A549 (cell line): ENCODE measurements at regions not wholly inside any gene's neighbourhood (a gene's known extent, or its start where the extent isn't known, plus 50 kb on each side); places are given as distances from the start of the nearest gene placed in this dataset.

Source experiments
- ATAC-seq, 2 experiments: fragments of 200-7000 bp in 1 of 2; fragments of >200 bp in 1 of 2; cut with Nextera tagmentation in 1 of 2; cut with Tn5 transposase in 1 of 2; 3 replicates each; pipeline versions ENCODE4 v1.8.0 to v1.9.1; 2018 to 2020; ENCODE audit warnings: mild to moderate bottlenecking in 1 of 2, moderate library complexity in 1 of 2
- CTCF ChIA-PET: fragments of 300-600 bp; sonication (Branson Sonifier 250); formaldehyde crosslinking; extraction: SDS; loops from one replicate; lab custom pipeline; 2021; ENCODE audit warnings: antibody characterized with exemption, inconsistent platforms; lab: Yijun Ruan, JAX
- POLR2A ChIA-PET: fragments of 350-600 bp; formaldehyde crosslinking; extraction: SDS; loops from one replicate; lab custom pipeline; 2021; ENCODE audit warnings: antibody characterized with exemption, inconsistent platforms; lab: Yijun Ruan, JAX
- DNase-seq, 2 experiments: peaks; one replicate each; pipeline versions ENCODE4 v3.0.0 to v3.0.0-alpha.2; 2011 to 2016; ENCODE audit warnings: low read depth in 1 of 2, low spot score in 1 of 2
- FAIRE-seq: peaks from 2 replicates; lab custom pipeline; 2011; peaks lifted over from hg19 to GRCh38; lab: Jason Lieb, UNC
- H3K27ac ChIP-seq, 2 experiments: fragments of >200 bp; sonication (Bioruptor Twin); formaldehyde crosslinking; 3 replicates each; pipeline ENCODE4 v1.5.1; 2016 to 2017
- H3K4me1 ChIP-seq: fragments of >200 bp; sonication (Bioruptor Twin); formaldehyde crosslinking; 3 replicates; pipeline ENCODE4 v1.6.1; 2016
- H3K4me2 ChIP-seq: fragments of >200 bp; sonication (Bioruptor Twin); formaldehyde crosslinking; 3 replicates; pipeline ENCODE4 v1.6.1; 2016
- H3K4me3 ChIP-seq: fragments of >200 bp; sonication (Bioruptor Twin); formaldehyde crosslinking; 3 replicates; pipeline ENCODE4 v1.5.1; 2016
- H3K9me3 ChIP-seq: fragments of >200 bp; sonication (Bioruptor Twin); formaldehyde crosslinking; 3 replicates; pipeline ENCODE4 v1.6.1; 2016
- CBX8 ChIP-seq: fragments of 200-600 bp; sonication (generic); IDR thresholded peaks from 2 replicates; pipeline ENCODE4 v1.6.1; 2016
- CEBPB ChIP-seq, 2 experiments: fragments of >200 bp in 1 of 2; sonication (Bioruptor Twin) in 1 of 2; formaldehyde crosslinking in 1 of 2; IDR thresholded peaks; 2 replicates each; pipeline ENCODE4 v1.6.1; 2012 to 2016
- CHD2 ChIP-seq: fragments of 150-350 bp; IDR thresholded peaks from 2 replicates; pipeline ENCODE4 v1.6.1; 2014; ENCODE audit warnings: low read length; ENCODE audit not compliant: partially characterized antibody
- CTCF ChIP-seq: fragments of >200 bp; sonication (Bioruptor Twin); formaldehyde crosslinking; IDR thresholded peaks from 3 replicates; pipeline ENCODE4 v1.5.1; 2016
- EHF ChIP-seq: fragments of 250-450 bp; sonication (Bioruptor Pico); IDR thresholded peaks from 2 replicates; pipeline ENCODE4 v1.5.0; 2020; ENCODE audit warnings: mild to moderate bottlenecking
- ELK1 ChIP-seq: fragments of 150-350 bp; IDR thresholded peaks from 2 replicates; pipeline ENCODE4 v1.6.1; 2014; ENCODE audit warnings: low read depth, mild to moderate bottlenecking, low read length
- EP300 ChIP-seq, 2 experiments: fragments of >200 bp; sonication (Bioruptor Twin); formaldehyde crosslinking; IDR thresholded peaks; 2 replicates in 1 of 2; 3 replicates in 1 of 2; pipeline ENCODE4 v1.6.1; 2016 to 2017
- ESRRA ChIP-seq: fragments of 150-350 bp; IDR thresholded peaks from 2 replicates; pipeline ENCODE4 v1.6.1; 2014; ENCODE audit warnings: mild to moderate bottlenecking, low read length, borderline replicate concordance
- FOSL2 ChIP-seq, 2 experiments: fragments of 450-650 bp in 1 of 2; fragments of >200 bp in 1 of 2; sonication (Bioruptor Twin) in 1 of 2; formaldehyde crosslinking; IDR thresholded peaks; 2 replicates each; pipeline versions ENCODE4 v1.5.0 to v1.6.1; 2016 to 2020; ENCODE audit warnings: mild to moderate bottlenecking in 1 of 2, moderate library complexity in 1 of 2
- HEYL ChIP-seq: fragments of 250-450 bp; sonication (Bioruptor Pico); IDR thresholded peaks from 2 replicates; pipeline ENCODE4 v1.8.0; 2021; ENCODE audit warnings: mild to moderate bottlenecking, moderate library complexity
- HOXB13 ChIP-seq: fragments of 250-450 bp; sonication (Bioruptor Pico); IDR thresholded peaks from 2 replicates; pipeline ENCODE4 v1.5.0; 2020; ENCODE audit warnings: low read depth, mild to moderate bottlenecking, moderate library complexity
- KDM1A ChIP-seq: fragments of 200-600 bp; sonication (generic); IDR thresholded peaks from 2 replicates; pipeline ENCODE4 v1.6.1; 2016; ENCODE audit warnings: low read depth, mild to moderate bottlenecking
- MAFK ChIP-seq: fragments of 450-650 bp; IDR thresholded peaks from 2 replicates; pipeline ENCODE4 v1.6.1; 2014; ENCODE audit not compliant: partially characterized antibody
- MAZ ChIP-seq: fragments of 150-350 bp; IDR thresholded peaks from 2 replicates; pipeline ENCODE4 v1.6.1; 2014; ENCODE audit warnings: antibody characterized with exemption, low read depth, low read length, borderline replicate concordance
- NR3C1 ChIP-seq: fragments of >200 bp; sonication (Bioruptor Twin); formaldehyde crosslinking; IDR thresholded peaks from 3 replicates; pipeline ENCODE4 v1.6.1; 2017
- RARB ChIP-seq: fragments of 250-450 bp; sonication (Bioruptor Pico); IDR thresholded peaks from 2 replicates; pipeline ENCODE4 v1.8.0; 2021; ENCODE audit warnings: mild to moderate bottlenecking, moderate library complexity
- RCOR1 ChIP-seq: fragments of 150-350 bp; IDR thresholded peaks from 2 replicates; pipeline ENCODE4 v1.6.1; 2014; ENCODE audit warnings: antibody characterized with exemption, low read length, low read depth
- SREBF2 ChIP-seq: fragments of 450-650 bp; IDR thresholded peaks from 2 replicates; pipeline ENCODE4 v1.6.1; 2014; ENCODE audit warnings: mild to moderate bottlenecking, moderate library complexity
- TP53 ChIP-seq: fragments of 250-450 bp; sonication (Bioruptor Pico); IDR thresholded peaks from 2 replicates; pipeline ENCODE4 v1.5.0; 2021; ENCODE audit warnings: mild to moderate bottlenecking, moderate library complexity
- USF2 ChIP-seq: fragments of 450-650 bp; IDR thresholded peaks from 2 replicates; pipeline ENCODE4 v1.6.1; 2014; ENCODE audit warnings: antibody characterized with exemption
- WGBS: methylation state at CpG from one replicate; pipeline ENCODE4 v1.1.6; 2017; ENCODE audit errors: missing lambda C conversion rate; 5-methylcytosine and 5-hydroxymethylcytosine counted together
- TF ChIP-seq, protein P1 (sequence below): IDR thresholded peaks from 2 replicates; pipeline ENCODE4 v1.6.1; 2012; ENCODE audit warnings: low read depth, borderline replicate concordance
- TF ChIP-seq, protein P2 (sequence below): fragments of >200 bp; sonication (Bioruptor Twin); formaldehyde crosslinking; IDR thresholded peaks from 2 replicates; pipeline ENCODE4 v1.6.1; 2016
- TF ChIP-seq, protein P3 (sequence below): fragments of 200-600 bp; sonication (generic); IDR thresholded peaks from 2 replicates; pipeline ENCODE4 v1.6.1; 2016; ENCODE audit warnings: antibody characterized with exemption, mild to moderate bottlenecking, moderate library complexity

DNA sequence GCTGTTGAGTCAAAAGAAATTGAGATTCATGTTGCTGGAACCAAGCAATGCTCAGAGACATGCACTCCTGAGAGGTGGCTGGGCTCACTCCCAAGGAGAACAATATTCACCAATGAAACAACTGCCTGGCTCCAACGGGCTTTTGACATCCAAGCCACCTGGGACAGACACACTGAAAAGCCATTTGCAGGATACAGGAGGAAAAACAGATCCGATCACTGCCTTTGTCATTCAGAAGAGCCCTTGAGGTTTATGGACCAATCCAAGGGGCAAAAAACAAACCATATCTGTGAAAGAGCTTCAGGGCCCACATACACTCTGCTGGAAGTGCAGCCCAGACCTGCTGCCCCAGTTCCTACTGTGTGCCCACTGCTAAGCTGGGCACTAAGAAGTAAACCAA is 277.5 kb downstream of the NUAK1 start:
- H3K4me2 ChIP-seq: no peak overlapping the region
- DNase-seq: no peak
- 45% methylated on average over 2 of the region's 2 CpGs for WGBS
- ATAC-seq: no peak
- no peak for FAIRE-seq
- CTCF ChIA-PET: interaction anchor here (0.9 to 1.0 kb wide), 2 partner anchors 275 to 283 kb away, joined by 3 read pairs; no protein-coding TSS in a partner anchor
- POLR2A ChIA-PET: no interaction called here
- peaks cover 3% of the 10 kb centered on the region; the same call in 1 of the 3 replicates for H3K9me3 ChIP-seq
- no peak overlapping the region for H3K4me3 ChIP-seq
- no peak for TF ChIP-seq KDM1A
- no peak for TF ChIP-seq CTCF
- TF ChIP-seq CBX8: no peak
- TF ChIP-seq TP53: no peak
- TF ChIP-seq USF2: no peak
- no peak for TF ChIP-seq EP300 (IDR thresholded peaks at IDR 0.05)
- no peak for TF ChIP-seq ESRRA
- TF ChIP-seq RCOR1: no peak
- TF ChIP-seq MAFK: no peak
- no peak for TF ChIP-seq SREBF2
- TF ChIP-seq HEYL (CRISPR knock-in tag): no peak
- no peak for TF ChIP-seq FOSL2 (IDR thresholded peaks at IDR 0.05)
- no peak for TF ChIP-seq FOSL2 (CRISPR knock-in tag; IDR thresholded peaks at IDR 0.05)
- TF ChIP-seq NR3C1: no peak
- TF ChIP-seq EHF: no peak
- H3K27ac ChIP-seq: no peak overlapping the region
- no peaks in the 10 kb centered on the region for H3K4me1 ChIP-seq

DNA sequence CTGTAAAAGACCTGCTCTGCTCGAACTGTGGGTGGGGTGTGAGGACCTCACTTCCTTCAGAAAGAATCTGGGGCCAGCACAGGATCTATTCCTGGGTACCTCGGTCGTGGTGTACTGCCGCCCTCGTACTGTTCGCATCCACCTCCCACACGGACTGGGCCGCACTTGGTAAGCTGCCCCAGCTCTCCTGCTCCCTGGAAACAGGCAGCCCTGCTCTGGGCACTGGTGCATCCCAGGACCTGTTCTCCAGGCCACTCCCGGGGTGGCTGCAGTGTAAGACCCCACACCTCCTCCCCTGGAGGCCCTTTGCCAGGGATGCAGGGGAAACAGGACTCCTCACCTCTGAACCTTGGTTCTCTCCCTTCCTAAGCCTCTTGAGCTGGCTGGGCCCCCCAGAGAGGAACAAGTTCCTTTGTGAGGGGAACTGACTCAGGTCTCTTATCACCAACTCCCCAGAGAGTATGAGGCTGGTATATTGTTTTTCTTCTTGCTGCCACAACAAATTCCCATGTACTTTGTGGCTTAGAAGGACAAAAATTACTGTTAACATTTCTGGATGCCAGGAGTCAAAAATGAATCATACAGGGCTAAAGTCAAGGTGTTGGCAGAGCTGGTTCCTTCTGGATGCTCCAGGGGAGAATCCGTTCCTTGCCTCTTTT is 276.5 kb downstream of the NUAK1 start:
- no peak overlapping the region for H3K4me2 ChIP-seq
- H3K9me3 ChIP-seq: peaks cover under 1% of the 10 kb centered on the region; the same call in 1 of the 3 replicates
- FAIRE-seq (no peak), ATAC-seq (no peak), DNase-seq (no peak)
- H3K4me1 ChIP-seq: no peaks in the 10 kb centered on the region
- ChIA-PET POLR2A (no interaction called here), CTCF (interaction anchor here (1.1 kb wide), 1 partner anchor 8 kb away, joined by 3 read pairs; no protein-coding TSS in a partner anchor)
- no peak overlapping the region for H3K4me3 ChIP-seq
- TF ChIP-seq CBX8 (no peak), RARB (CRISPR knock-in tag) (no peak)
- no peak overlapping the region for H3K27ac ChIP-seq
- WGBS: 75% methylated on average over 9 of the region's 10 CpGs

DNA sequence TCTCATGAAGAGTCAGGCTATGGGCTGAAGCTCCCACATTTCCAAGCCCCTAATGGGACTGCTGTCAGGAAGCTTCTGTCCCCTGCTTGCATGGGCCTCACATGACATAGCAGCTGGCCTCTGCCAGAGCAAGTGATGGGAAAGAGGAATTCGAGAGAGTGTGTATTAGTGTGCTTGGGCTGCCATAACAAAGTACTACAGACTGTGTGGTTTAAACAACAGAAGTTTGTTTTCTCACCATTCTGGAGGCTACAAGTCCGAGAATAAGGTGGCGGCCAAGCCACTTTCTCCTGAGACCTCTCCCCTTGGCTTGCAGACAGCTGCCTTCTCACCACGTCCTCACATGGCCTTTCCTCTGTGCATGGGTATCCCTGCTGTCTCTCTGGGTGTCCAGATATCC is 274.4 kb downstream of the NUAK1 start:
- ChIA-PET CTCF (interaction anchor here (1.2 kb wide), 1 partner anchor 272 kb away, joined by 3 read pairs; no protein-coding TSS in a partner anchor), POLR2A (no interaction called here)
- DNase-seq (no peak), ATAC-seq (no peak), FAIRE-seq (no peak)
- Histone ChIP-seq H3K4me1 (no peaks in the 10 kb centered on the region), H3K27ac (no peak overlapping the region), H3K4me3 (no peak overlapping the region), H3K9me3 (no peaks in the 10 kb centered on the region), H3K4me2 (no peak overlapping the region)
- WGBS: 61% methylated on average over 4 of the region's 4 CpGs
- TF ChIP-seq CTCF (no peak), MAFK (no peak), MAZ (no peak), CEBPB (IDR thresholded peaks at IDR 0.05) (no peak), ELK1 (no peak), HOXB13 (no peak), CHD2 (no peak), HEYL (CRISPR knock-in tag) (no peak)
- TF ChIP-seq, protein P1, sequence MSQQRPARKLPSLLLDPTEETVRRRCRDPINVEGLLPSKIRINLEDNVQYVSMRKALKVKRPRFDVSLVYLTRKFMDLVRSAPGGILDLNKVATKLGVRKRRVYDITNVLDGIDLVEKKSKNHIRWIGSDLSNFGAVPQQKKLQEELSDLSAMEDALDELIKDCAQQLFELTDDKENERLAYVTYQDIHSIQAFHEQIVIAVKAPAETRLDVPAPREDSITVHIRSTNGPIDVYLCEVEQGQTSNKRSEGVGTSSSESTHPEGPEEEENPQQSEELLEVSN: no peak
- TF ChIP-seq, protein P2, sequence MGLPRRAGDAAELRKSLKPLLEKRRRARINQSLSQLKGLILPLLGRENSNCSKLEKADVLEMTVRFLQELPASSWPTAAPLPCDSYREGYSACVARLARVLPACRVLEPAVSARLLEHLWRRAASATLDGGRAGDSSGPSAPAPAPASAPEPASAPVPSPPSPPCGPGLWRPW: no peak
- TF ChIP-seq, protein P3, sequence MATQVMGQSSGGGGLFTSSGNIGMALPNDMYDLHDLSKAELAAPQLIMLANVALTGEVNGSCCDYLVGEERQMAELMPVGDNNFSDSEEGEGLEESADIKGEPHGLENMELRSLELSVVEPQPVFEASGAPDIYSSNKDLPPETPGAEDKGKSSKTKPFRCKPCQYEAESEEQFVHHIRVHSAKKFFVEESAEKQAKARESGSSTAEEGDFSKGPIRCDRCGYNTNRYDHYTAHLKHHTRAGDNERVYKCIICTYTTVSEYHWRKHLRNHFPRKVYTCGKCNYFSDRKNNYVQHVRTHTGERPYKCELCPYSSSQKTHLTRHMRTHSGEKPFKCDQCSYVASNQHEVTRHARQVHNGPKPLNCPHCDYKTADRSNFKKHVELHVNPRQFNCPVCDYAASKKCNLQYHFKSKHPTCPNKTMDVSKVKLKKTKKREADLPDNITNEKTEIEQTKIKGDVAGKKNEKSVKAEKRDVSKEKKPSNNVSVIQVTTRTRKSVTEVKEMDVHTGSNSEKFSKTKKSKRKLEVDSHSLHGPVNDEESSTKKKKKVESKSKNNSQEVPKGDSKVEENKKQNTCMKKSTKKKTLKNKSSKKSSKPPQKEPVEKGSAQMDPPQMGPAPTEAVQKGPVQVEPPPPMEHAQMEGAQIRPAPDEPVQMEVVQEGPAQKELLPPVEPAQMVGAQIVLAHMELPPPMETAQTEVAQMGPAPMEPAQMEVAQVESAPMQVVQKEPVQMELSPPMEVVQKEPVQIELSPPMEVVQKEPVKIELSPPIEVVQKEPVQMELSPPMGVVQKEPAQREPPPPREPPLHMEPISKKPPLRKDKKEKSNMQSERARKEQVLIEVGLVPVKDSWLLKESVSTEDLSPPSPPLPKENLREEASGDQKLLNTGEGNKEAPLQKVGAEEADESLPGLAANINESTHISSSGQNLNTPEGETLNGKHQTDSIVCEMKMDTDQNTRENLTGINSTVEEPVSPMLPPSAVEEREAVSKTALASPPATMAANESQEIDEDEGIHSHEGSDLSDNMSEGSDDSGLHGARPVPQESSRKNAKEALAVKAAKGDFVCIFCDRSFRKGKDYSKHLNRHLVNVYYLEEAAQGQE: no peak
